Progenitor cell of endocrine pancreas (in vitro differentiated cells): ENCODE measurements at regions not wholly inside any gene's neighbourhood (a gene's known extent, or its start where the extent isn't known, plus 50 kb on each side); places are given as distances from the start of the nearest gene placed in this dataset.

Source experiments
- DNase-seq: peaks from one replicate; pipeline ENCODE4 v3.0.0; 2021; ENCODE audit warnings: low spot score; ENCODE audit not compliant: unreplicated experiment
- H3K27ac Mint-ChIP-seq: 2 replicates; pipeline ENCODE4 v1.8.0; 2021; ENCODE audit warnings: mild to moderate bottlenecking, moderate library complexity, mixed read lengths
- H3K27me3 Mint-ChIP-seq: 2 replicates; pipeline ENCODE4 v1.8.0; 2021; ENCODE audit warnings: mixed read lengths
- H3K36me3 Mint-ChIP-seq: 2 replicates; pipeline ENCODE4 v1.8.0; 2022; ENCODE audit warnings: mixed read lengths; ENCODE audit not compliant: insufficient read depth
- H3K4me1 Mint-ChIP-seq: 2 replicates; pipeline ENCODE4 v1.8.0; 2021; ENCODE audit warnings: low read depth, mixed read lengths
- H3K4me3 Mint-ChIP-seq: 2 replicates; pipeline ENCODE4 v1.8.0; 2021; ENCODE audit warnings: low read depth, mild to moderate bottlenecking, moderate library complexity, mixed read lengths
- H3K9me3 Mint-ChIP-seq: 2 replicates; pipeline ENCODE4 v1.8.0; 2021; ENCODE audit warnings: low read depth, mixed read lengths
- CTCF ChIP-seq: fragments of 200-600 bp; sonication (generic); IDR thresholded peaks from one replicate; pipeline ENCODE4 v1.5.0; 2021; ENCODE audit warnings: antibody characterized with exemption, mild to moderate bottlenecking; ENCODE audit not compliant: unreplicated experiment

DNA sequence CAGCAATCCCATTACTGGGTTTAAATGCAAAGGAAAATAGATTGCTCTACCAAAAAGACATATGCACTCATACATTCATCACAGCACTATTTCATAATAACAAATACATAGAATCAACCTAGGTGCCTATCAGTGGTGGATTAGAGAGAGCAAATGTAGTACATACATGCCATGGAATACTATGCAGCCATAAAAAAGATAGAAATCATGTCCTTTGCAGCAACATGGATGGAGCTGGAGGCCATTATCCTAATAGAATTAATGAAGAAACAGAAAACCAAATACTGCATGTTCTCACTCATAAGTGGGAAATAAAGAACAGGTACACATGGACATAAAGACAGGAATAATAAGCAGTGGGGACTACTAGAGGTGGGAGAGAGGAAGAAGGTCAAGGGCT is 70.7 kb upstream of the MLIP start:
- Mint-ChIP-seq H3K4me1 (peaks cover 7% of the 10 kb centered on the region), H3K27ac (no peak overlapping the region), H3K36me3 (no peaks in the 10 kb centered on the region), H3K4me3 (no peak overlapping the region), H3K27me3 (peaks cover 5% of the 10 kb centered on the region), H3K9me3 (no peaks in the 10 kb centered on the region)
- no peak for TF ChIP-seq CTCF
- no peak for DNase-seq

GRCh38 chr6:54041239-54041638 is 70.0 kb upstream of the MLIP start:
- H3K36me3 Mint-ChIP-seq: no peaks in the 10 kb centered on the region
- no peak overlapping the region for H3K4me3 Mint-ChIP-seq
- TF ChIP-seq CTCF: no peak
- H3K4me1 Mint-ChIP-seq: peaks cover 7% of the 10 kb centered on the region
- no peak overlapping the region for H3K27ac Mint-ChIP-seq
- no peak for DNase-seq
- H3K9me3 Mint-ChIP-seq: no peaks in the 10 kb centered on the region
- H3K27me3 Mint-ChIP-seq: peaks cover 5% of the 10 kb centered on the region

GRCh38 chr6:54043360-54043759 is 67.9 kb upstream of the MLIP start:
- H3K4me3 Mint-ChIP-seq: no peak overlapping the region

DNA sequence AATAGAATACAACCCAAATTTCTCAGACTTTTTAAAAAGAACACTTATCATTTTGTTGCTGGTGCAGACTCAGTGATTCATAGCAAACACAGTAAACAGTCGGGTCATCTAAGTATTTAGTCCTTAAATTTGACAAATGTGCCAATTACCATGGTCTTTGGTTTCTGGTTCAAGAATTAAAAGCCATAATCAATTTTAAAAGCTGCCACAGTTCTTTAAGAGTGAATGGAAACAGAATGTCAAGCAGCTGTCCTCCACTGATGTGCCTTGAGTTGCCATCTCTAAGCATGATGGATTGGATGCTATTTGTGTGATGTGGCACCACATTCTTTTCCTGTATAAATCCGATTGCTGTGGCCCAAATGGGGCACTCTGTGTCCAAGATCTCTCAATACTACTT is 67.2 kb upstream of the MLIP start:
- no peak for TF ChIP-seq CTCF
- H3K27ac Mint-ChIP-seq: no peak overlapping the region

More at GRCh38 chr6:54043360-54043759, 67.9 kb upstream of the MLIP start:
- no peak overlapping the region for H3K27ac Mint-ChIP-seq
- no peaks in the 10 kb centered on the region for H3K9me3 Mint-ChIP-seq
- H3K4me1 Mint-ChIP-seq: no peaks in the 10 kb centered on the region
- DNase-seq: no peak
- peaks cover 5% of the 10 kb centered on the region for H3K27me3 Mint-ChIP-seq
- H3K36me3 Mint-ChIP-seq: no peaks in the 10 kb centered on the region
- TF ChIP-seq CTCF: no peak

DNA sequence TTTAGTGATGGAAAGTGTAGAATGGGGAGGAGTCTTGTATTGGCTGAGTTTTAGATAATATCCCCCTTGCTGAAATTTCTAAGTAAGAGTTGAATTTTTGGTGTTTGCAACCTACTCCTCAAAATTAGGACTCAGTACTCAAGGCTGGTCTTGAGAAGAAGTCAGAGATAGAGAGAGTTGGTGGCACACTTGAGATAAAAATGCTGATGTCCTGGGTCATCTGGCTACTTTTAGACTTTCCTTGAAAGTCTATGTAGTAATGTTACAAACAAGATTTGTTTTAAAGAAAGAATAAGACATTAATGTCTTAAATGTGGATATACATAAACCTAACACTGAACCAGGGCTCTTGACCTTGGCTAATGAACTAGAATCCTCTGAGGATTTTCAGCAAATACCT is 62.5 kb upstream of the MLIP start:
- no peaks in the 10 kb centered on the region for H3K36me3 Mint-ChIP-seq

More for the DNA sequence above, 67.2 kb upstream of the MLIP start:
- H3K4me1 Mint-ChIP-seq: no peaks in the 10 kb centered on the region
- H3K27me3 Mint-ChIP-seq: peaks cover 5% of the 10 kb centered on the region
- DNase-seq: no peak
- H3K36me3 Mint-ChIP-seq: no peaks in the 10 kb centered on the region
- no peaks in the 10 kb centered on the region for H3K9me3 Mint-ChIP-seq
- no peak overlapping the region for H3K4me3 Mint-ChIP-seq

More for the DNA sequence above, 62.5 kb upstream of the MLIP start:
- peaks cover 3% of the 10 kb centered on the region for H3K27me3 Mint-ChIP-seq
- no peaks in the 10 kb centered on the region for H3K9me3 Mint-ChIP-seq
- no peak for TF ChIP-seq CTCF
- H3K4me1 Mint-ChIP-seq: peaks cover 5% of the 10 kb centered on the region
- H3K4me3 Mint-ChIP-seq: no peak overlapping the region
- no peak overlapping the region for H3K27ac Mint-ChIP-seq
- no peak for DNase-seq
